GM23338 (cell line): ENCODE measurements at regions not wholly inside any gene's neighbourhood (a gene's known extent, or its start where the extent isn't known, plus 50 kb on each side); places are given as distances from the start of the nearest gene placed in this dataset.

Experiments
- ATAC-seq: fragments of 200-7000 bp; cut with Tn5 transposase; 3 replicates; pipeline ENCODE4 v1.9.1; 2020
- DNase-seq: peaks from one replicate; pipeline ENCODE4 v3.0.0-alpha.2; 2015; ENCODE audit warnings: low spot score
- H2AFZ ChIP-seq: fragments of 200-600 bp; sonication (generic); 2 replicates; pipeline ENCODE4 v1.8.0; 2016; ENCODE audit warnings: antibody characterized with exemption, mild to moderate bottlenecking, moderate library complexity
- H3F3A ChIP-seq: fragments of 200-600 bp; sonication (generic); replicated peaks from 2 replicates; pipeline ENCODE4 v1.8.0; 2017; ENCODE audit warnings: antibody characterized with exemption, mixed run types, low read depth
- H3K27ac ChIP-seq: fragments of 200-600 bp; sonication (generic); 2 replicates; pipeline ENCODE4 v1.6.1; 2016; ENCODE audit warnings: low read depth
- H3K27me3 ChIP-seq: fragments of 200-600 bp; sonication (generic); 2 replicates; pipeline ENCODE4 v1.8.0; 2016; ENCODE audit warnings: mild to moderate bottlenecking, mixed run types, moderate library complexity; ENCODE audit not compliant: insufficient read depth
- H3K36me3 ChIP-seq: fragments of 200-600 bp; sonication (generic); 2 replicates; pipeline ENCODE4 v1.8.0; 2016; ENCODE audit warnings: mild to moderate bottlenecking; ENCODE audit not compliant: insufficient read depth
- H3K4me1 ChIP-seq: fragments of 200-600 bp; sonication (generic); 2 replicates; pipeline ENCODE4 v1.8.0; 2016; ENCODE audit warnings: mild to moderate bottlenecking, moderate library complexity; ENCODE audit not compliant: insufficient read depth
- H3K4me2 ChIP-seq: fragments of 200-600 bp; sonication (generic); 2 replicates; pipeline ENCODE4 v1.7.1; 2017; ENCODE audit warnings: mixed run types
- H3K4me3 ChIP-seq: fragments of 200-600 bp; sonication (generic); 2 replicates; pipeline ENCODE4 v1.6.1; 2016; ENCODE audit warnings: mixed run types
- H3K79me2 ChIP-seq: fragments of 200-600 bp; sonication (generic); replicated peaks from 2 replicates; pipeline ENCODE4 v1.8.0; 2017; ENCODE audit warnings: mild to moderate bottlenecking; ENCODE audit not compliant: insufficient read depth
- H3K9me2 ChIP-seq: fragments of 200-600 bp; sonication (generic); 2 replicates; pipeline ENCODE4 v1.8.0; 2017; ENCODE audit not compliant: insufficient read depth
- H4K20me1 ChIP-seq: fragments of 200-600 bp; sonication (generic); replicated peaks from 2 replicates; pipeline ENCODE4 v1.8.0; 2017; ENCODE audit warnings: mild to moderate bottlenecking; ENCODE audit not compliant: insufficient read depth
- H3K27ac Mint-ChIP-seq: 2 replicates; pipeline ENCODE4 v1.8.0; 2020; ENCODE audit warnings: inconsistent platforms, mild to moderate bottlenecking, moderate library complexity, mixed read lengths
- H3K27me3 Mint-ChIP-seq: 3 replicates; pipeline ENCODE4 v1.8.0; 2022; ENCODE audit warnings: low read depth, mild to moderate bottlenecking, moderate library complexity, mixed read lengths, inconsistent platforms; ENCODE audit not compliant: insufficient read depth, poor library complexity
- H3K36me3 Mint-ChIP-seq: 3 replicates; pipeline ENCODE4 v1.8.0; 2021; ENCODE audit warnings: low read depth, mild to moderate bottlenecking, inconsistent platforms, moderate library complexity, mixed read lengths
- H3K4me1 Mint-ChIP-seq: 3 replicates; pipeline ENCODE4 v1.8.0; 2020; ENCODE audit warnings: mild to moderate bottlenecking, inconsistent platforms, mixed read lengths
- H3K4me3 Mint-ChIP-seq: 3 replicates; pipeline ENCODE4 v1.8.0; 2021; ENCODE audit warnings: moderate library complexity, mild to moderate bottlenecking, inconsistent platforms, mixed read lengths
- H3K9me3 Mint-ChIP-seq: 3 replicates; pipeline ENCODE4 v1.8.0; 2020; ENCODE audit warnings: moderate library complexity, mild to moderate bottlenecking, inconsistent platforms, mixed read lengths
- CREB1 ChIP-seq: fragments of 250-450 bp; sonication (Bioruptor Pico); IDR thresholded peaks from 2 replicates; pipeline ENCODE4 v1.5.0; 2020; ENCODE audit warnings: low read depth, mild to moderate bottlenecking, moderate library complexity
- EZH2phosphoT487 ChIP-seq: fragments of 200-600 bp; sonication (generic); IDR thresholded peaks from one replicate; pipeline ENCODE4 v1.8.1; 2018; ENCODE audit warnings: antibody characterized with exemption; ENCODE audit not compliant: unreplicated experiment
- ZNF331 ChIP-seq: fragments of 250-450 bp; sonication (Bioruptor Pico); IDR thresholded peaks from 2 replicates; pipeline ENCODE4 v1.5.0; 2020; ENCODE audit warnings: low read depth, mild to moderate bottlenecking, moderate library complexity
- TF ChIP-seq, protein P1 (sequence below): IDR thresholded peaks from 2 replicates; pipeline ENCODE4 v1.6.1; 2016; ENCODE audit warnings: antibody characterized with exemption
- TF ChIP-seq, protein P2 (sequence below): fragments of 250-450 bp; sonication (Bioruptor Pico); IDR thresholded peaks from 2 replicates; pipeline ENCODE4 v1.5.0; 2020; ENCODE audit warnings: mild to moderate bottlenecking, moderate library complexity
- TF ChIP-seq, protein P3 (sequence below), 2 experiments: fragments of 200-600 bp in 1 of 2; sonication (generic) in 1 of 2; conservative IDR thresholded peaks; 2 replicates each; pipeline versions ENCODE4 v1.5.1 to v1.6.1; 2016 to 2017; ENCODE audit warnings: antibody characterized with exemption in 2 of 2, low read depth in 2 of 2, mild to moderate bottlenecking in 2 of 2, moderate library complexity in 1 of 2

DNA sequence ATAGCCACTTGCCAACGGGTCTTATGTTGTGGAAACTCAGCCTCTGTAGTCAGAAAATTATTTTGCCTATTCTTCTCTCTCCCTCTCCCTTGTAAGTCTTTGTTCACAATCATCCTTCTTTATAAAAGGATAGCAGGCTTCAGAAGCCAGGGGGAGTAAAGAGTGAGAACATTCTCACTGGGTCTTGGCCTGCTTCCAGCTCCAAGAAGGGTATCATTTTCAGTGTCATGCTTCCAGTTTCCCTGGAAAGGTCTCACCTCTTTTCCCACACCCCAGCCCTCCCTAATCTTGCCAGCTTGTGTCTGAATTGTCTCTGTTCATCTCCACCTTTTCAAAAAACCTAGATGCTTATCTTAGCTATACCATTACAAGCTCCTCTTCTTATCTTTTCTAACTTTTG, 346.2 kb upstream of the LRRC7 start:
- Mint-ChIP-seq H3K27ac (no peak overlapping the region), H3K4me1 (no peaks in the 10 kb centered on the region), H3K27me3 (peaks cover 3% of the 10 kb centered on the region), H3K4me3 (no peak overlapping the region), H3K36me3 (no peaks in the 10 kb centered on the region), H3K9me3 (no peaks in the 10 kb centered on the region)
- Histone ChIP-seq H3K4me1 (no peaks in the 10 kb centered on the region), H4K20me1 (no peaks in the 10 kb centered on the region), H2AFZ (no peak overlapping the region), H3K79me2 (no peaks in the 10 kb centered on the region), H3K36me3 (no peaks in the 10 kb centered on the region), H3K4me3 (no peak overlapping the region), H3F3A (no peaks in the 10 kb centered on the region), H3K4me2 (no peak overlapping the region), H3K27ac (no peak overlapping the region), H3K27me3 (no peaks in the 10 kb centered on the region), H3K9me2 (no peaks in the 10 kb centered on the region)
- DNase-seq (peak; percentile 41), ATAC-seq (peak; percentile 55; the same call in 2 of the 3 replicates)
- TF ChIP-seq CREB1 (CRISPR knock-in tag), result no peak
- TF ChIP-seq, protein P1, sequence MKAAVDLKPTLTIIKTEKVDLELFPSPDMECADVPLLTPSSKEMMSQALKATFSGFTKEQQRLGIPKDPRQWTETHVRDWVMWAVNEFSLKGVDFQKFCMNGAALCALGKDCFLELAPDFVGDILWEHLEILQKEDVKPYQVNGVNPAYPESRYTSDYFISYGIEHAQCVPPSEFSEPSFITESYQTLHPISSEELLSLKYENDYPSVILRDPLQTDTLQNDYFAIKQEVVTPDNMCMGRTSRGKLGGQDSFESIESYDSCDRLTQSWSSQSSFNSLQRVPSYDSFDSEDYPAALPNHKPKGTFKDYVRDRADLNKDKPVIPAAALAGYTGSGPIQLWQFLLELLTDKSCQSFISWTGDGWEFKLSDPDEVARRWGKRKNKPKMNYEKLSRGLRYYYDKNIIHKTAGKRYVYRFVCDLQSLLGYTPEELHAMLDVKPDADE, result no peak
- TF ChIP-seq ZNF331 (CRISPR knock-in tag), result no peak
- TF ChIP-seq, protein P2, sequence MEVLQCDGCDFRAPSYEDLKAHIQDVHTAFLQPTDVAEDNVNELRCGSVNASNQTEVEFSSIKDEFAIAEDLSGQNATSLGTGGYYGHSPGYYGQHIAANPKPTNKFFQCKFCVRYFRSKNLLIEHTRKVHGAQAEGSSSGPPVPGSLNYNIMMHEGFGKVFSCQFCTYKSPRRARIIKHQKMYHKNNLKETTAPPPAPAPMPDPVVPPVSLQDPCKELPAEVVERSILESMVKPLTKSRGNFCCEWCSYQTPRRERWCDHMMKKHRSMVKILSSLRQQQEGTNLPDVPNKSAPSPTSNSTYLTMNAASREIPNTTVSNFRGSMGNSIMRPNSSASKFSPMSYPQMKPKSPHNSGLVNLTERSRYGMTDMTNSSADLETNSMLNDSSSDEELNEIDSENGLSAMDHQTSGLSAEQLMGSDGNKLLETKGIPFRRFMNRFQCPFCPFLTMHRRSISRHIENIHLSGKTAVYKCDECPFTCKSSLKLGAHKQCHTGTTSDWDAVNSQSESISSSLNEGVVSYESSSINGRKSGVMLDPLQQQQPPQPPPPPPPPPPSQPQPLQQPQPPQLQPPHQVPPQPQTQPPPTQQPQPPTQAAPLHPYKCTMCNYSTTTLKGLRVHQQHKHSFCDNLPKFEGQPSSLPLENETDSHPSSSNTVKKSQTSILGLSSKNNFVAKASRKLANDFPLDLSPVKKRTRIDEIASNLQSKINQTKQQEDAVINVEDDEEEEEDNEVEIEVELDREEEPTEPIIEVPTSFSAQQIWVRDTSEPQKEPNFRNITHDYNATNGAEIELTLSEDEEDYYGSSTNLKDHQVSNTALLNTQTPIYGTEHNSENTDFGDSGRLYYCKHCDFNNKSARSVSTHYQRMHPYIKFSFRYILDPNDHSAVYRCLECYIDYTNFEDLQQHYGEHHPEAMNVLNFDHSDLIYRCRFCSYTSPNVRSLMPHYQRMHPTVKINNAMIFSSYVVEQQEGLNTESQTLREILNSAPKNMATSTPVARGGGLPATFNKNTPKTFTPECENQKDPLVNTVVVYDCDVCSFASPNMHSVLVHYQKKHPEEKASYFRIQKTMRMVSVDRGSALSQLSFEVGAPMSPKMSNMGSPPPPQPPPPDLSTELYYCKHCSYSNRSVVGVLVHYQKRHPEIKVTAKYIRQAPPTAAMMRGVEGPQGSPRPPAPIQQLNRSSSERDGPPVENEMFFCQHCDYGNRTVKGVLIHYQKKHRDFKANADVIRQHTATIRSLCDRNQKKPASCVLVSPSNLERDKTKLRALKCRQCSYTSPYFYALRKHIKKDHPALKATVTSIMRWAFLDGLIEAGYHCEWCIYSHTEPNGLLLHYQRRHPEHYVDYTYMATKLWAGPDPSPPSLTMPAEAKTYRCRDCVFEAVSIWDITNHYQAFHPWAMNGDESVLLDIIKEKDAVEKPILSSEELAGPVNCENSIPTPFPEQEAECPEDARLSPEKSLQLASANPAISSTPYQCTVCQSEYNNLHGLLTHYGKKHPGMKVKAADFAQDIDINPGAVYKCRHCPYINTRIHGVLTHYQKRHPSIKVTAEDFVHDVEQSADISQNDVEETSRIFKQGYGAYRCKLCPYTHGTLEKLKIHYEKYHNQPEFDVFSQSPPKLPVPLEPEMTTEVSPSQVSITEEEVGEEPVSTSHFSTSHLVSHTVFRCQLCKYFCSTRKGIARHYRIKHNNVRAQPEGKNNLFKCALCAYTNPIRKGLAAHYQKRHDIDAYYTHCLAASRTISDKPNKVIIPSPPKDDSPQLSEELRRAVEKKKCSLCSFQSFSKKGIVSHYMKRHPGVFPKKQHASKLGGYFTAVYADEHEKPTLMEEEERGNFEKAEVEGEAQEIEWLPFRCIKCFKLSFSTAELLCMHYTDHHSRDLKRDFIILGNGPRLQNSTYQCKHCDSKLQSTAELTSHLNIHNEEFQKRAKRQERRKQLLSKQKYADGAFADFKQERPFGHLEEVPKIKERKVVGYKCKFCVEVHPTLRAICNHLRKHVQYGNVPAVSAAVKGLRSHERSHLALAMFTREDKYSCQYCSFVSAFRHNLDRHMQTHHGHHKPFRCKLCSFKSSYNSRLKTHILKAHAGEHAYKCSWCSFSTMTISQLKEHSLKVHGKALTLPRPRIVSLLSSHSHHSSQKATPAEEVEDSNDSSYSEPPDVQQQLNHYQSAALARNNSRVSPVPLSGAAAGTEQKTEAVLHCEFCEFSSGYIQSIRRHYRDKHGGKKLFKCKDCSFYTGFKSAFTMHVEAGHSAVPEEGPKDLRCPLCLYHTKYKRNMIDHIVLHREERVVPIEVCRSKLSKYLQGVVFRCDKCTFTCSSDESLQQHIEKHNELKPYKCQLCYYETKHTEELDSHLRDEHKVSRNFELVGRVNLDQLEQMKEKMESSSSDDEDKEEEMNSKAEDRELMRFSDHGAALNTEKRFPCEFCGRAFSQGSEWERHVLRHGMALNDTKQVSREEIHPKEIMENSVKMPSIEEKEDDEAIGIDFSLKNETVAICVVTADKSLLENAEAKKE (CRISPR knock-in tag), result no peak
- no peak for TF ChIP-seq EZH2phosphoT487
- TF ChIP-seq, protein P3, sequence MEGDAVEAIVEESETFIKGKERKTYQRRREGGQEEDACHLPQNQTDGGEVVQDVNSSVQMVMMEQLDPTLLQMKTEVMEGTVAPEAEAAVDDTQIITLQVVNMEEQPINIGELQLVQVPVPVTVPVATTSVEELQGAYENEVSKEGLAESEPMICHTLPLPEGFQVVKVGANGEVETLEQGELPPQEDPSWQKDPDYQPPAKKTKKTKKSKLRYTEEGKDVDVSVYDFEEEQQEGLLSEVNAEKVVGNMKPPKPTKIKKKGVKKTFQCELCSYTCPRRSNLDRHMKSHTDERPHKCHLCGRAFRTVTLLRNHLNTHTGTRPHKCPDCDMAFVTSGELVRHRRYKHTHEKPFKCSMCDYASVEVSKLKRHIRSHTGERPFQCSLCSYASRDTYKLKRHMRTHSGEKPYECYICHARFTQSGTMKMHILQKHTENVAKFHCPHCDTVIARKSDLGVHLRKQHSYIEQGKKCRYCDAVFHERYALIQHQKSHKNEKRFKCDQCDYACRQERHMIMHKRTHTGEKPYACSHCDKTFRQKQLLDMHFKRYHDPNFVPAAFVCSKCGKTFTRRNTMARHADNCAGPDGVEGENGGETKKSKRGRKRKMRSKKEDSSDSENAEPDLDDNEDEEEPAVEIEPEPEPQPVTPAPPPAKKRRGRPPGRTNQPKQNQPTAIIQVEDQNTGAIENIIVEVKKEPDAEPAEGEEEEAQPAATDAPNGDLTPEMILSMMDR (conservative IDR thresholded peaks at IDR 0.05; ENCODE audit: low read depth in 2 of 2), result peak; percentile 33 to 35
